ENCODE measurements at regions not wholly inside any gene's neighbourhood (a gene's known extent, or its start where the extent isn't known, plus 50 kb on each side); places are given as distances from the start of the nearest gene placed in this dataset.
"Not testable (repeated sequence)": the region's sequence is repeated elsewhere in the genome, so short reads cannot be mapped to it uniquely, and the experiment has no call there.

DNA sequence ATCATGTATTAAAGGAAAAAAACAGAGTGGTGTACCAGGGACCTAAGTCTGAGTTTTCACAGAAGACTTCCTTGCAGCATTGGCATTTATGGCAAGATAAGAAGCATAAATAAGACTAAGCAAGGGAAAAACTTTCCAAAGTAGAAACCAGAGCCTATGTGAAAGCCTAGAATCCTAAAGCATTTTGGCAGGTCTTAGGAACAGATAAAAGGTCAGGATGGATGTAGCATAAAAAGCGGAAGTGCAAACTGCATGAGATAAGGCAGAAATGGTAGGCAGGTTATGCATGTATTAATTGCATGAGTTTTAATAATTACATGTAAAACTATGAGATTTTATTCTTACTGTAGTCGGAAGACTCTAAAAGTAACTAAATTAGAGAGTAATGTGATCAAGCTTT lies 596.5 kb downstream of the SUCLG1 start:
- no peak for ATAC-seq

DNA sequence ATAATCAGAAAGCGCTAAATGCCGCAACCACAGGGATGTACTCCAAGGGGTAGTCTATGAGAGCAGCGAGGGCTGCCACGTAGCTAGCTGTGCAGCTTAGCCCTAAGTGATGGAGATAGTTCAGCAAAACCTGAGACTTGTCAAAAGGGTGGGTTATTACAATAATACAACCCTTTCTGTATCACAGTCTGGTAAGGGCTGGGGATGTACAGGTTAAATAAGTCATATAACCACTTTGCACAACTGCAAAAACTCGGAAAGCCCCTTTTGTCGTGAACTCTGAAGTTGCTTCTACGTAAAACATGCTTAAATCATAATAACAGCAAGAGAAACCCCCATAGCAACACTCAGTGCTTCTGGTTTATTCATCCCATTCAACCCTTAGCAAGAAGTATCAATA lies 598.8 kb downstream of the SUCLG1 start:
- ATAC-seq, result no peak

GRCh38 chr2:83859553-83859952 lies 599.5 kb downstream of the SUCLG1 start:
- ATAC-seq, result no peak

- ATAC-seq, result no peak
Measured at GRCh38 chr2:83851066-83851465, 608.0 kb downstream of the SUCLG1 start.

GRCh38 chr2:83850071-83850725 lies 608.9 kb downstream of the SUCLG1 start:
- no peak for ATAC-seq

GRCh38 chr2:83844490-83844889 lies 614.6 kb downstream of the SUCLG1 start:
- ATAC-seq, result no peak

DNA sequence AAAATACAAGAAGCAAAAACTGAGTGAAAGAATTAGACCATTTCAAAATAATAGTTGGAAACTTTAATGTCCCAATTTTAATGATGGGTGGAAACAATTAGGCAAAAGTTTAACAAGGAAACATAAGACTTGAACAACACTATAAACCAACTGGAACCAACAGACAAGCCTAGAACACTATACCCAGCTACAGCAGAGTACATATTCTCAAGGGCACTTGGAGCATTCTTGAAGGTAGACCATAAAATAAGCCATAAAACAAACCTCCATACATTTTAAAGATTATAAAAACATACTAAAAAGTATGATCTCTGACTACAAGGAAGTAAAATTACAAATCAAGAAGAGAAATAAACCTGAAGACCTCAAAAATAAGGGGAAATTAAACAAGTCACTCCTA lies 616.7 kb downstream of the SUCLG1 start:
- ATAC-seq, result no peak

DNA sequence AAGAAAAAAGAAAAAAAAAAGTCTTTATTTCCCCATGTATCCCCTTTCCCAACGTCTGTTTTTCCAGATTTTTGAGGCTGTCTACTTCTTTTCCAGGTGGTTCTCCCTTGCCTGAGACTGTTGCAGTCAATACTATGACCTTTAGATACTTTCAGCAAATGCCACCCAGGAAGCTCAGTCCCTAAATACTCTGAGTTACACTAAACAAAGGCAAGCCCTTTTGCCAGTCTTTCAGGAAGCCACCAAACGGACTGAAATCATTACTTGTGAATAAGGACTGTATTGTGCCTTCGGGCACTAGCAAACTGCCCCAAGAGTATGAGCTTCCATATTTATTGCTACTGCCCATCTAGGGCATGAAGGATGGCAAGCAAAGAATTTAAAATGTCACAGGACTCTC lies 621.3 kb downstream of the SUCLG1 start:
- ATAC-seq, result no peak

DNA sequence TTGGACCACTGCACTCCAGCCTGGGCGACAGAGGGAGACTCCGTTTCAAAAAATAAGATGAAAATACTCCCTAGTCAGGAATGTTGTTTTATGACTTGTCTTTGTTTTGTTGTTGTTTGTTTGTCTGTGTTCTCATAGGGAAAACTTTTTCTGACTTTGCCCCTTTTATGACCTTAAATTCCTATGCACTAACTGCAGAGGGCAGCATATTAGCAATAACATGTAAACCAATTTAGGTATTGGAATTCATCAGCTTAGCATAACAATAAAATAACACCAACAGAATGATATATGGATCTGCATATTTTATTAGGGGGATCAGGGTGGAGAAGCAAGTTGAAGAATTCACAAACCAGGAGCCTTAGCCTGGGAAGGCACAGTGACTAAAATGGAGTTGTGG lies 631.5 kb downstream of the SUCLG1 start:
- ATAC-seq, result no peak

GRCh38 chr2:83826577-83826976 lies 632.5 kb downstream of the SUCLG1 start:
- ATAC-seq, result no peak

GRCh38 chr2:83823229-83823628 lies 635.9 kb downstream of the SUCLG1 start:
- no peak for ATAC-seq

DNA sequence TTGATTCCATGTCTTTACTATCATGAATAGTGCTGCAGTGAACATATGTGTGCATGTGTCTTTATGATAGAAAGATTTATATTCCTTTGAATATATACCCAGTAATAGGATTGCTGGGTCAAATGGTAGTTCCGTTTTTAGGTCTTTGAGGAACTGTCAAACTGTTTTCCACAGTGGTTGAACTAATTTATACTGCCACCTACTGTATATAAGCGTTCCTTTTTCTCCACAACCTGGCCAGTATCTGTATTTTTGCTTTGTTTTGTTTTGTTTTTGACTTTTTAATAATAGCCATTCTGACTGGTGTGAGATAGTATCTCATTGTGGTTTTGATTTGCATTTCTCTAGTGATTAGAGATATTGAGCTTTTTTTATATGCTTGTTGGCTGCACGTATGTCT lies 641.6 kb downstream of the SUCLG1 start:
- ATAC-seq, result no peak

- ATAC-seq, result no peak
Measured at GRCh38 chr2:83808878-83809277, 650.2 kb downstream of the SUCLG1 start.

DNA sequence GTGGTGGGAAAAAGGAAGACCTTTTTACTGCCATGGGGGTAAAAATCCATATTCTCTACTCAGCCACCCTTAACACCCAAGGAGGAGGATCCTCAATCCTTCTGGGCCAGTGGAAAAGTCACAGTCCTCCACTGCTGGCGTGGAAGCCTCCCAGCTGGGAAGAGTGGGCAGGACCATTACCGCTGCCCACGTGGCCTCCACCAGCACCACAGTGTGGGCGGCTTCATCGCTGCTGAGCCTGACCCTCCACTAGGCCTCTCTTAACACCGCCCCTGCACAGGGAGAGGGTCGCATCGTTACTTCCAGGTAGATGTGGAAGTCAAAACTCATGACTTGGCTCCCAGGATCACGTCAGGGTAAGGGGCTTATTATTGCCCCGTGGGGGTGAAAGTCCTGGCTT lies 656.5 kb downstream of the SUCLG1 start:
- no peak for ATAC-seq

- ATAC-seq, result no peak
Measured at GRCh38 chr2:83795777-83796176, 663.3 kb downstream of the SUCLG1 start.

DNA sequence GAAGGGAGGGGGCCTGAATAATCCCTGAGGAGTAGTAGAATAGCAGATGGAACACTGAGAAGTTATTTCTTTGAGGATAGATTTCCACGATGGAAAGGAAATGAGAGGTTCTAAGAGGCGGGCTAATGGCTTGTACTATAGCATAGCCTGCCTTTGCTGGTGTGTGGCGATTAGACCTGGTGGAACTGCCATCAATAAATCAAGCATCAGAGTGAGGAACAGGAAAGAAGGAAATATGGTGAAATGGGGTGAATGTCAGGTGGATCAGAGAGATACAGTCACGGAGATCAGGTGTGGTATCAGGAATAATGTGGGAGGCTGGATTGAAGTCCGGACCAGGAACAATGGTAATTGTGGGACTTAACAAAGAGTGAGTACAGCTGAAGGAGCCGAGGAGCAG lies 668.6 kb downstream of the SUCLG1 start:
- ATAC-seq, result not testable (repeated sequence)

- ATAC-seq, result not testable (repeated sequence)
Measured at GRCh38 chr2:83789674-83790073, 669.4 kb downstream of the SUCLG1 start.

GRCh38 chr2:83788938-83789566 lies 670.0 kb downstream of the SUCLG1 start:
- not testable (repeated sequence) for ATAC-seq

- ATAC-seq, result no peak
Measured at GRCh38 chr2:83787189-83787588, 671.9 kb downstream of the SUCLG1 start.

DNA sequence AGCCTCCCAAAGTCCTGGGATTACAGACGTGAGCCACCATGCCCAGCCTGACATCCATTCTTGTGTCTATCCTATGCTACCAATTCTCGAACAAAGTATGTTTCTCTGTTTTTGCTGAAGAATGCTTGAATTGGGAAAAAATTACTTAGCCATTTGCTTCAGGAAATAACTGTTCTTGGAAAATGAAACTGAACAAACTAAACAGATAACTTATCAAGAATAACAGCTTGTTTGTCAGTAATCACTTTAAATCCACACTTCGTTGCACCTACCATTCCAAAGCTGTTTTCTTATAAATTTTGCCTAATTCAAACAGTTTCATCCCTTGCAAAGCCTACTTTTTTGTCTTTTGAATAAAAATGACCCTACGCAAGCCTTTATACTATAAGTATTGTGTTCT lies 672.9 kb downstream of the SUCLG1 start:
- no peak for ATAC-seq

DNA sequence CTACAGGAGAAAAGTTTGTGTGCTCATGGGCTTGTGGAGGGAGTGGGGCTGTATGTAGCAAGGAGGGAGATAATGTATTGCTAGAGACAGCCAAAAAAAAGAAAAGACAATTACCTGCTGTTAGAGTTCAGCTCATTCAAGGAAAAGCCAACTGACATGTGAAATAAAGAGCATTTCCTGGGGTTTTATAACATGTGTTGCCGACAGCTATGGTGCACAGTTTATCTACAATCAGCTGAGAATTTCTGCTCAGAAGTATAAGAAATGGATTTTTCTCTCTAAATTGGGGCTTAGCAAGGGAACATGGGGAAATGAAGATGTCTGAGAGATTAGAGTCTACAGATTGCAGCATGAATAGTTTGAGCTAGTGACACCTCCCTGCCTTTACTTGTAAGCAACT lies 674.1 kb downstream of the SUCLG1 start:
- ATAC-seq, result no peak

- ATAC-seq, result no peak
Measured at GRCh38 chr2:83784315-83784714, 674.8 kb downstream of the SUCLG1 start.

DNA sequence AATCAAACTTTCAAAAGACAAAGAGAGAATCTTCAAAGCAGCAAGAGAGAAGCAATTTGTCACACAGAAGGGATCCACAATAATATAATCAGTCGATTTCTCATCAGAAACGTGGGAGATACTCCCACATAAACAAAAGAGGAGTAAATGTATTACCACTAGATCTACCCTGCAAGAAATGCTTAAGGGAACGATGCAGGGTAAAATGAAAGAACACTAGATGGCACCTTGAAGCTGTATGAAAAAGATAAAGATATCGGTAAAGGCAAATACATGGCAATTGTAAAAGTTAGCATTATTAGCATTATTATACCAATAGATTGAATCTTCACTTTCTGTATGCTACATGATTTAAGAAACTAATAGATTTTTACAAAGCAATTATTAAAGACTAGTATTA lies 677.0 kb downstream of the SUCLG1 start:
- ATAC-seq, result no peak

- no peak for ATAC-seq
Measured at GRCh38 chr2:83764447-83765005, 694.6 kb downstream of the SUCLG1 start.

GRCh38 chr2:83757329-83757728 lies 701.8 kb downstream of the SUCLG1 start:
- no peak for ATAC-seq

Data from activated CD4-positive, CD25-positive, alpha-beta regulatory T cell treated with anti-CD3 and anti-CD28 coated beads, Interleukin-2, amount 50 U/mL, for 24 hours (primary cell).